ENCODE measurements at regions not wholly inside any gene's neighbourhood (a gene's known extent, or its start where the extent isn't known, plus 50 kb on each side); places are given as distances from the start of the nearest gene placed in this dataset.

- Histone ChIP-seq H3K9me2 (replicated peaks; ENCODE audit: insufficient read depth, low read length) (no peaks in the 10 kb centered on the region), H3K4me2 (ENCODE audit: low read depth, low read length, poor library complexity, severe bottlenecking) (no peak overlapping the region), H3K79me2 (ENCODE audit: insufficient read depth, low read length) (no peaks in the 10 kb centered on the region), H3K9me3 (ENCODE audit: insufficient read depth, low read length) (no peaks in the 10 kb centered on the region), H3K27me3 (ENCODE audit: low read length) (no peaks in the 10 kb centered on the region), H3K9ac (ENCODE audit: low read length) (no peak overlapping the region), H2AFZ (ENCODE audit: low read depth, low read length, severe bottlenecking) (no peak overlapping the region), H3K27ac (ENCODE audit: low read depth, low read length) (no peak overlapping the region), H3F3A (ENCODE audit: insufficient read depth) (no peaks in the 10 kb centered on the region), H3K36me3 (ENCODE audit: low read length) (no peaks in the 10 kb centered on the region), H4K20me1 (ENCODE audit: low read depth, low read length) (no peaks in the 10 kb centered on the region), H3K4me3 (ENCODE audit: insufficient read depth, low read length, poor library complexity, severe bottlenecking) (no peak overlapping the region)
- TF ChIP-seq EZH2phosphoT487 (conservative IDR thresholded peaks at IDR 0.05; ENCODE audit: low read length): no peak
- no peak for TF ChIP-seq CTCF (IDR thresholded peaks at IDR 0.05; ENCODE audit: insufficient read depth, low read length, poor library complexity, severe bottlenecking)
These were observed 430.2 kb downstream of the INHBA start for GRCh38 chr7:41272664-41273063.

GRCh38 chr7:41268878-41269277 lies 434.0 kb downstream of the INHBA start:
- no peak overlapping the region for H3K4me2 ChIP-seq (ENCODE audit: low read depth, low read length, poor library complexity, severe bottlenecking)
- H4K20me1 ChIP-seq (ENCODE audit: low read depth, low read length): no peaks in the 10 kb centered on the region
- H3K79me2 ChIP-seq (ENCODE audit: insufficient read depth, low read length): no peaks in the 10 kb centered on the region
- H3K9me2 ChIP-seq (replicated peaks; ENCODE audit: insufficient read depth, low read length): no peaks in the 10 kb centered on the region
- TF ChIP-seq EZH2phosphoT487 (conservative IDR thresholded peaks at IDR 0.05; ENCODE audit: low read length): no peak
- TF ChIP-seq CTCF (IDR thresholded peaks at IDR 0.05; ENCODE audit: insufficient read depth, low read length, poor library complexity, severe bottlenecking): no peak
- H3K4me3 ChIP-seq (ENCODE audit: insufficient read depth, low read length, poor library complexity, severe bottlenecking): no peak overlapping the region
- no peaks in the 10 kb centered on the region for H3K36me3 ChIP-seq (ENCODE audit: low read length)
- H3K9me3 ChIP-seq (ENCODE audit: insufficient read depth, low read length): no peaks in the 10 kb centered on the region
- no peak overlapping the region for H2AFZ ChIP-seq (ENCODE audit: low read depth, low read length, severe bottlenecking)
- no peak overlapping the region for H3K9ac ChIP-seq (ENCODE audit: low read length)
- no peak overlapping the region for H3K27ac ChIP-seq (ENCODE audit: low read depth, low read length)
- H3K27me3 ChIP-seq (ENCODE audit: low read length): no peaks in the 10 kb centered on the region
- H3F3A ChIP-seq (ENCODE audit: insufficient read depth): no peaks in the 10 kb centered on the region

GRCh38 chr7:41261080-41261479 lies 441.8 kb downstream of the INHBA start:
- no peaks in the 10 kb centered on the region for H3K79me2 ChIP-seq (ENCODE audit: insufficient read depth, low read length)
- no peaks in the 10 kb centered on the region for H3K27me3 ChIP-seq (ENCODE audit: low read length)
- H3K27ac ChIP-seq (ENCODE audit: low read depth, low read length): no peak overlapping the region
- H3K36me3 ChIP-seq (ENCODE audit: low read length): no peaks in the 10 kb centered on the region
- H3K9ac ChIP-seq (ENCODE audit: low read length): no peak overlapping the region
- H3K4me2 ChIP-seq (ENCODE audit: low read depth, low read length, poor library complexity, severe bottlenecking): no peak overlapping the region
- no peak overlapping the region for H2AFZ ChIP-seq (ENCODE audit: low read depth, low read length, severe bottlenecking)
- H3K9me3 ChIP-seq (ENCODE audit: insufficient read depth, low read length): no peaks in the 10 kb centered on the region
- H4K20me1 ChIP-seq (ENCODE audit: low read depth, low read length): no peaks in the 10 kb centered on the region
- TF ChIP-seq EZH2phosphoT487 (conservative IDR thresholded peaks at IDR 0.05; ENCODE audit: low read length) (no peak), CTCF (IDR thresholded peaks at IDR 0.05; ENCODE audit: insufficient read depth, low read length, poor library complexity, severe bottlenecking) (no peak)
- no peak overlapping the region for H3K4me3 ChIP-seq (ENCODE audit: insufficient read depth, low read length, poor library complexity, severe bottlenecking)
- H3F3A ChIP-seq (ENCODE audit: insufficient read depth): no peaks in the 10 kb centered on the region
- no peaks in the 10 kb centered on the region for H3K9me2 ChIP-seq (replicated peaks; ENCODE audit: insufficient read depth, low read length)

All from SU-DHL-6 (cell line).